H4 (cell line): ENCODE measurements at regions not wholly inside any gene's neighbourhood (a gene's known extent, or its start where the extent isn't known, plus 50 kb on each side); places are given as distances from the start of the nearest gene placed in this dataset.

ENCODE experiments used
- DNase-seq: peaks from one replicate; pipeline ENCODE4 v3.0.0-alpha.2; 2015; ENCODE audit warnings: low spot score

- DNase-seq, result no peak
Measured at GRCh38 chr20:11445891-11446290, 471.8 kb upstream of the BTBD3 start.

DNA sequence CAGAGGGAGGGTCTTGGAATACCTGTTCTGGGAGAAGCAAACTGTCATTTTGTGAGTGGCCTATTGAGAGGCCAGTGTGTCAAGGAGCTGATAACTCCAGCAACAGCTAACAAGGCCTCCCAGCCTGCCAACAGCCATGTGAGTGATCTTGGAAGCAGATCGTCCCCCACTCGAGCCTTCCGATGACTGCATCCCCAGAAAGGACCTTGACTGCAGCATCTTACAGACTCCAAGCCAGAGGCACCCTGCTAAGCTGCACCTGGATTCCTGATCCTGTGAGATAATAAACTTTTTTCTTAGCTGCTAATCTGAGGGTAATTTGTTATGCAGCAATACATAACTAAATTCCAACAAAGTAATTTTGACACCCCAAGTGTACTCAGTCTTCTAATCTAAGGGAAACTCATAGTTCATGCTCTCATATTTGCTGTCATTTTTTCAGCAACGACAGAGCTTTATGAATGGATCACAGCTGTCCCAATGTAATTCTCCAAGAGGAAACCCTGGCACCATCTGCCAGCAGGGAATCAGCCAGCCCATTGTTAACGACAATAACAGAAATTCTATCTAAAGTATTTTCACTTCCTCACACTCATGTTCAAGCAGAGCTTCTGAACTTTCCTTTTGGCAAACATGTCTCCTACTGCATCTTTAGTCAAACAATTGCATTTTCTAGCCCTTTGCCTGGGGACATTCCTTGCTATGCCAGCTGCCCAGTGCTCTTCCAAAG, 470.2 kb upstream of the BTBD3 start:
- no peak for DNase-seq

- DNase-seq, result no peak
Measured at GRCh38 chr20:11448554-11448953, 469.1 kb upstream of the BTBD3 start.

- no peak for DNase-seq
Measured at GRCh38 chr20:11451793-11452291, 465.9 kb upstream of the BTBD3 start.

GRCh38 chr20:11452326-11452725, 465.4 kb upstream of the BTBD3 start:
- no peak for DNase-seq

DNA sequence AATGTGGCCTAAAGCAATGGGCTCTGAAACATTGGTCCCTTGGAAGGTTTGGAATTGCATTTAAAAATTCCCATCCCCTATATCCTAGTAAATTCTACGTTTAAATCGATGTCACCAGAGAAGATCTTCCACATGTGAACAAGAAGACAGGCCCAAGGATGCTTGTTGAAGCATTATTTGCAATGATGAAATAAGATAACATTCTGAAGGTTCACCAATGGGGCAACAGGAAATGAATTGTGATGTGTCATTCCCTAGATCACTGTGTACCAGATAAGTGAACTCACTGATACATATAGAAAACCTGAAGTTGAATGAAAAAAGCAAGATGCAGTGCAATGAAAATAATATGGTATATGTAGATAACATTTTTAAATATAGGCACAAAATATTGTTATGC, 464.3 kb upstream of the BTBD3 start:
- peak; percentile 29 for DNase-seq

DNA sequence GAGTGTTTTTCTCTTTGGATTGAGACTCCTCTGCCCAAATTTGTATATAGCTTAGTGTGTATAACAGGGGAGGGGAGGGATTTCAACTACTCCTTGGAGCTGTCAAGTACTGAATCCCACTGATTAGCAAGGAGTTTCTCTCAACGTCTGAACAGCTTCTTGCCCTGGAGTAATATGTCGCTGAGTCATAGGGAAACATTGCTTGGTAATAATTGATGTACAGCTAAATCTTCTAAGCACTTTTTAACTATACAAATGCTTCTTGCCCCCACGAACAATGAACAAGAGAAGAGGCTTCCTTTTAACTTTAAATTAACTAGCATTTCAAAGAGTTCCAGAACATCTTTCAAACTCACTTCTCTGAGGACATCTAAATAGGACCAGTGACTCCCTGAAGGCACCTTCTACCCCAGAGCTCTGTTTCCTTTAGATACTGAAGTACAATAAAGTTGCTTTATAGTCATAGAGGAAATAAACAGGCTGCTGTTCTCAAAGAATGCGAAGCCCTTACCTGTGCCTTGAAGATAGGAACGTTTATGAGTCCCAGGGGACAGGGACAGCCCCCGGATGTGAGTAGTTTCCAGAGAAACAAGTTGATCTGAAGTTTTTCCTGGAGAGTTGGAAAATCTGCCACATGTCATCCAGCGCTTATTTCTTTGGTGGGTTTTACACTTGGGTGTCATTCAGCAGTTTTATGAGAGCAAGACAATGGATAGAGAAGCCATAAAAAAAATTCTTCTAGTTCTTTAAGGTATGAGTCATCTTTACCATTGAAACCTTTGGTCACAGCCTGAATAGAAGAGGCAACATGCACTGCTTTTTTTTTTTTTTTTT, 462.5 kb upstream of the BTBD3 start:
- peak; percentile 78 for DNase-seq

- DNase-seq, result peak; percentile 53
Measured at GRCh38 chr20:11457488-11457887, 460.2 kb upstream of the BTBD3 start.

DNA sequence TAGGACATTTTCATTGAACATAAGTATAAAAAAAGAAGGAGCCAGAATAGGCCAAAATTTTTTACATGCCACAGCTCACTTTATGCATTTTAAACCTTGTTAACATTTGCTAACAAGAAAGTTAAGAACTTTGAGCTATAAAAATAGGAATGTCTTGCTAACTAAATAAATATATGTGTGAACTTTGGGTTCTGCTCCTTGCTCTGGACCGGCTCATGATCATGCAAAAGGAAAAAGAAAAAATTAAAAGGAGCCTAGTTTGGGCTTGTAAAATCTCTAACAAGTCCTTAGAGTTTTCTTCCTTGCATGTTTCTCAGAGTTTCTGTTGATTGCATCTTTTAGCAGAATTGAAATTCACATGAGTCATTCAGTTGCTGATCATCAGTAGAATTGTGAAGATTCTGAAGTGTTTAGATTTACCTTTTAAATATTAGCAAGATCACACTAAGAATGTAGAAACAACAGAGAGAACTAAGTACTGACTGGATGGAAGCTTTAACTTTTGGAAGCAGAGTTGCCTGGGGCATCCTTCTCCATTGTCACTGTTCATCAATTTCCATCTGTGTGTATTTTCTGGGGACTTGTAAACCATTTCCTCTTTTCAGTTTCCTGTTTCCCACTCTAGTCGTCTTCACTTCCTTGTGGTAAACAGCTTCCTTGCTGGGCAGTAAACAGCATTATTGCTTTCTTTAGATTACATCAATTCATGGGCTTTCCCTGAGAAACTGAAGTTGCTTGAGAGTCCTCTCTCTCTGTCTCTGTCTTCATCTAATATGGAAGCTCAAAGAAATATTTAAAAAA, 458.4 kb upstream of the BTBD3 start:
- no peak for DNase-seq

- DNase-seq, result no peak
Measured at GRCh38 chr20:11467436-11467835, 450.3 kb upstream of the BTBD3 start.

DNA sequence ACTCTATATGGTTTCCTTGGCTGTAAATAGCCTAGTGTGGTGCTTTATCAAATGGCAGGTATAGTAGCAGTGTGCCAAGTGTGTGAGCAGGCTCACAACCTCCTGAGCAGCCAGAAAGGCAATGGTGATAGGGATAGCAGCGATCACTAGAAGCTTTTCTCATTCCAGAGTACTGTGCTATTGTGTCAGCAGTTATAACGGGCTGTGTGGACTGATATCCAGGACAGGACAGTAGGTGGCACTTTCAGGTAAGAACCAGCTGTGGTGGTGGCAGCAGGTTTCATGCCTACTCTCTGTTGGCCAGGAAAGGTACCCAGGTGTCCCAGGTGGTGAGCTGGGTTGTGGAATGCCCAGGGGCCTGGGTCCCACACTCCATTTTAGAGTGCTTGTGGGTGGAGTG, 448.8 kb upstream of the BTBD3 start:
- no peak for DNase-seq

DNA sequence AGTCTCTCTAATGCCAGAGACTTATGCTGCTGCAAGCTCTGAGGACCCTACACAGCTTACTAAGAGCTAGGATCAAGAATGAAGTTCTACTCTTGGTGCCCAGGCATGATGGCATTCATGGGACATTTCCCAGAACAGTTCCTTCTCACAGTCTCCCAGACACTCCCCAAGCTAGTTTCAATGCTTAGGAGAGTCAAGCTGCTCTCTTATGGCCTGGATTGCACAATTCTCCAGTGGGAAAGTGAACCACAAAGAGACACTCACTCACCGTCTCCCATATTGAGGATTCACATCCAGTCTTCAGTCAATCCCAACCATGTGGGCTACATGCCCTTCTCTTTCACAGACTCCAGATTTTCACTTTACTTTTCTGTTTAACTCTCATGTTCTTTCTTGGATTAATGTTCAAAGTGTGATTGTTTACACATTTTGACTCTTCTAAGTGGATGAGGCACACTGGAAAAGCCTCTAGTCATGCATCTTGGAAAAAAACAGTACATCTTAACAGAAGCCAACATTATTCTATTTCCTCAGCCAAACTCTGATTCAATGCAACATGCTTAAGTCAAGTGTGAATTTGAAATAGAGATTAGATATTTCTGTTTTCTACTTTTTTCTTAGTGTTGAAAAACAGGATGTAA, 447.8 kb upstream of the BTBD3 start:
- no peak for DNase-seq

DNA sequence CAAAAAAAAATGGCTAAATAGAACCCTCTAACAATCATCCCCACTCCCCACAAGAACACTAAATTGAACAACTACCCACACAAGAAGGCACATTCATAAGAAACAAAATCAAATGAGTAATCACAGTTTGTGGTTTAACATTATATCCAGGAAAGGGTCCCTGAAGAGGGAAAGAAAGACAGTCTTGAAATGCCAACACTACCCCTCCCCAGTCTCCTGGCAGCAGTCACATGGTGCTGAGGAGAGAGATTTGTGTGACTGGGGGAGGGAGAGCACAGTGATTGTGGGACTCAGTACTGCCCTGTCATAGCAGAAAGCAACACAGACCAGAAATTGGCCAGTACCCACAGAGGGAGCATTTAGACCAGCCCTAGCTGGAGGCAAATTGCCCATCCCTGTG, 443.7 kb upstream of the BTBD3 start:
- DNase-seq, result no peak

DNA sequence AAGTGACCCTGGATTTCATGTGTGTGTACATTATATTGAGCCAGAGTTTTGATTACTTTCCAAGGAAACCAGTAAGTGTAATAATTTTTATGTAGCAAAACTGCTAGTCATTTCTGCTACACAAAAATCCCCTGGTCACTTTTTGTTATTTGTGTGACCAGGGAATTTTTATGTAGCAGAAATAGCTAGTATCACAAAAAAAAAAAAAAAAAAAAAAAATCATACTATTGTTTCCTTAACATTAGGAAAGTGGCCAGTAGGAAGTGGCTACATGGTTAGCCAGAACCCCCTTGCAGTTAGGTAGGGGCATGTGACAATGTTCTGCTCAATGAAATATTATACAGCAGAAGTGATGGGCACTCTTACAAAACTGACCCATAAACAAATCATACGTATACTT, 434.0 kb upstream of the BTBD3 start:
- no peak for DNase-seq

- no peak for DNase-seq
Measured at GRCh38 chr20:11484479-11484878, 433.2 kb upstream of the BTBD3 start.

DNA sequence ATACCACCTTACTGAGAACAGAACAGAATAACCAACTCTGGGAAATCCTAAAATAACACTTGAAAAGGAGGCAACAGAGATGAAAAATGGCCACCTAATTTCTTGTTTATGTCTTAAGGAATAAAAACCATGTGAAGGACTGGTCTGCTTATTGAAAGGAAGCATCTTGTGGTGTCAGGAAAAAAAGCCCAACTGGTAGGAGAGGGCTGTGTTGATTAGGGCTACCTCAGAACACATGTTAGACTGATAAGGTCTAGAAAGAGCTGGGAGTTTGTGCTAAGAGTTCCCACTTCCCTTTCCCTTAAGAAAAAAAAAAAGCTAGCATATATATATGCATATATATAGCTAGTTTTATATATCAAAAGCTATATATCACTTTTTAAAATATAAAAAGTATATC, 425.3 kb upstream of the BTBD3 start:
- no peak for DNase-seq

DNA sequence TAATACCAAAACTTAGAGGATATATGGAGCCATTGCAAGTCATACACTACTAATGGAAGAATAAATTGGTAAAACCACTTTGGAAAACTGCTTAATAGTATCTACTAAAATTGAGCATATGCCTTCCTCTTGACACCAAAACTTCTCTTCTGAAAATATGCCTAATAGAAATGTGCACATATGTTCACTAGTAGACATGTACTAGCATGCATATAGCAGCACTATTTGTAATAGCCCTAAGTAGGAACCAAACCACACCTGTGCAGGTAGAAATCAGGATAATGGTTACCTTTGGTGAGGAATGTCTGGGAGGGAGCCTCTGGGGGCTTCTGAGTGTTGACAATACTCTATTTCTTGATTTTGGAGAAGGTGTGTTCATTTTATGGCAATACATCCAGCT, 424.8 kb upstream of the BTBD3 start:
- DNase-seq, result no peak

DNA sequence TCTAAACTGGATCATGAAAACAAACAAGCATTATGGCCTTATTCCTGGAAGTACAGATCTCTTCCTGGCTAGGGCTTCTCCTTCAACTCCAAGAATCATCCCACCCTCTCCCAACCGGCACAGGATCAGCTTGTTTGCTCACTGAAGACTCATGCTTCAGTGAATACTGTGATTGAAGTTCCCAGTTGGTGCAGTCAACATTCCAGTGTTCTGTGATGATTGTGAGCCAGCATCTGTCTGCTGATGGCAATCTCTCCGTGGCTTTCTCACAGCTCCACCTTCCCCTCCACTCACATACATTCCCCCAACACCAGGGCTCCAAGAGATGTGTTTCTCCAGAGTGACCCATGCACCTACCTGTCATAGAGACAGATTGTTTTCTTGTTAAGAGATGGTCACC, 421.3 kb upstream of the BTBD3 start:
- no peak for DNase-seq

- no peak for DNase-seq
Measured at GRCh38 chr20:11497545-11497944, 420.1 kb upstream of the BTBD3 start.

GRCh38 chr20:11499101-11499634, 418.5 kb upstream of the BTBD3 start:
- no peak for DNase-seq

- DNase-seq, result no peak
Measured at GRCh38 chr20:11502061-11502460, 415.6 kb upstream of the BTBD3 start.

- DNase-seq, result no peak
Measured at GRCh38 chr20:11502671-11503070, 415.0 kb upstream of the BTBD3 start.
